Keratinocyte (primary cell): ENCODE measurements at regions not wholly inside any gene's neighbourhood (a gene's known extent, or its start where the extent isn't known, plus 50 kb on each side); places are given as distances from the start of the nearest gene placed in this dataset.

Source experiments
- DNase-seq: peaks from one replicate; pipeline ENCODE4 v3.0.0-alpha.2; 2011; ENCODE audit warnings: low read depth, missing footprints, low spot score
- FAIRE-seq: peaks from 2 replicates; lab custom pipeline; 2011; peaks lifted over from hg19 to GRCh38; lab: Jason Lieb, UNC
- H2AFZ ChIP-seq: 2 replicates; pipeline ENCODE4 v1.6.0; 2012; ENCODE audit warnings: low read length, control low read depth, inconsistent platforms; ENCODE audit not compliant: control insufficient read depth
- H3K27ac ChIP-seq: 2 replicates; pipeline ENCODE4 v1.5.1; 2011; ENCODE audit warnings: low read length; ENCODE audit not compliant: control insufficient read depth, insufficient read depth
- H3K27me3 ChIP-seq: 3 replicates; pipeline ENCODE4 v1.6.0; 2011; ENCODE audit warnings: low read length; ENCODE audit not compliant: control insufficient read depth, insufficient read depth; ENCODE audit errors: extremely low read depth
- H3K36me3 ChIP-seq, 2 experiments: 2 replicates in 1 of 2; 3 replicates in 1 of 2; pipeline ENCODE4 v1.5.1; 2011; ENCODE audit warnings: low read length in 2 of 2, mild to moderate bottlenecking in 1 of 2; ENCODE audit not compliant: control insufficient read depth in 2 of 2, insufficient read depth in 2 of 2; ENCODE audit errors: extremely low read depth in 1 of 2
- H3K4me1 ChIP-seq: 3 replicates; pipeline ENCODE4 v1.5.1; 2011; ENCODE audit warnings: low read length; ENCODE audit not compliant: control insufficient read depth, insufficient read depth; ENCODE audit errors: extremely low read depth
- H3K4me2 ChIP-seq: 3 replicates; pipeline ENCODE4 v1.6.0; 2011; ENCODE audit warnings: low read depth, low read length; ENCODE audit not compliant: control insufficient read depth, insufficient read depth; ENCODE audit errors: extremely low read depth
- H3K4me3 ChIP-seq, 3 experiments: fragments of 200-600 bp in 1 of 3; sonication (generic) in 1 of 3; 2 replicates in 2 of 3; 3 replicates in 1 of 3; pipeline ENCODE4 v1.5.1; 2011 to 2016; ENCODE audit warnings: low read length in 3 of 3, mild to moderate bottlenecking in 3 of 3, control low read depth in 2 of 3, inconsistent platforms in 1 of 3, low read depth in 1 of 3, mixed read lengths in 1 of 3, mixed run types in 1 of 3, moderate library complexity in 1 of 3; ENCODE audit not compliant: control insufficient read depth in 2 of 3, insufficient read depth in 2 of 3; ENCODE audit errors: extremely low read depth in 1 of 3
- H3K79me2 ChIP-seq: 2 replicates; pipeline ENCODE4 v1.6.0; 2012; ENCODE audit warnings: low read length; ENCODE audit not compliant: control insufficient read depth, insufficient read depth
- H3K9ac ChIP-seq: 3 replicates; pipeline ENCODE4 v1.6.0; 2011; ENCODE audit warnings: low read length; ENCODE audit not compliant: control insufficient read depth, insufficient read depth; ENCODE audit errors: extremely low read depth
- H3K9me1 ChIP-seq: 3 replicates; pipeline ENCODE4 v1.6.0; 2011; ENCODE audit warnings: low read length; ENCODE audit not compliant: control insufficient read depth, insufficient read depth; ENCODE audit errors: extremely low read depth
- H3K9me3 ChIP-seq: 2 replicates; pipeline ENCODE4 v1.5.1; 2012; ENCODE audit warnings: low read depth, low read length; ENCODE audit not compliant: control insufficient read depth
- H4K20me1 ChIP-seq: 3 replicates; pipeline ENCODE4 v1.6.0; 2011; ENCODE audit warnings: low read length; ENCODE audit not compliant: control insufficient read depth, insufficient read depth; ENCODE audit errors: extremely low read depth
- EZH2 ChIP-seq: IDR thresholded peaks from one replicate; pipeline ENCODE4 v1.6.1; 2012; ENCODE audit warnings: inconsistent platforms, mild to moderate bottlenecking, low read length, moderate library complexity
- dilution Hi-C: fragments of 300-500 bp; cut with MboI; formaldehyde crosslinking; loops from one replicate; pipeline ENCODE4 v1.7.0; 2020; ENCODE audit warnings: low sequenced_read_pairs; ENCODE audit not compliant: extremely low pct_ligation_motif_present
- TF ChIP-seq, protein P1 (sequence below), 3 experiments: IDR thresholded peaks in 1 of 3; conservative IDR thresholded peaks in 1 of 3; optimal IDR thresholded peaks in 1 of 3; 2 replicates in 2 of 3; 3 replicates in 1 of 3; pipeline versions ENCODE3 to v1.5.1; 2011; ENCODE audit warnings: low read length in 3 of 3, mild to moderate bottlenecking in 3 of 3, moderate library complexity in 2 of 3, control low read depth in 1 of 3, inconsistent platforms in 1 of 3; ENCODE audit not compliant: insufficient read depth in 2 of 3; ENCODE audit errors: extremely low read depth in 1 of 3

DNA sequence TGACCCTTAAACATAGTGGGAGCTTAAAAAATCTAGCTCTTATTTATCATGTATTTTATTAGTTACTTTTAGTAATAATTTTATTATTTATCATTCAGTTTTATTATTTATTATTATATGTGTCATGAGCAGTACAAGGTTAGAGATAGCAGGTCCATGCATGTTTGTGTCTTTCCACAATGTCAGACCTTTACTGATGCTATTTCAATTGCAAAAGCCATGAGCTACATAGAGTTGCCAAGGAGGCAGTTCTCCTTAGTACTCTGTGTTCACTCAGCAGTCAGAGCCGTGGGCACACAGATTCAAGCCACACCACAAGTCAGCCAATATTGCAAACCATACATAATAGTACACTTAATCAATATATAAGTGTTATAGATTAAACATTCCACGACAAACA lies 157.9 kb upstream of the NTRK2 start:
- dilution Hi-C loops = no loop called here

GRCh38 chr9:84512493-84512892 lies 157.0 kb upstream of the NTRK2 start:
- Histone ChIP-seq H3K4me3 (no peak overlapping the region), H3K4me2 (no peak overlapping the region), H3K27me3 (no peaks in the 10 kb centered on the region), H4K20me1 (no peaks in the 10 kb centered on the region), H3K36me3 (no peaks in the 10 kb centered on the region), H3K9me3 (no peaks in the 10 kb centered on the region), H3K4me1 (peaks cover 5% of the 10 kb centered on the region), H2AFZ (peak overlapping the region; percentile 11), H3K79me2 (no peaks in the 10 kb centered on the region), H3K9me1 (no peaks in the 10 kb centered on the region), H3K27ac (no peak overlapping the region), H3K9ac (no peak overlapping the region)
- dilution Hi-C loops = no loop called here
- TF ChIP-seq EZH2 = no peak
- TF ChIP-seq, protein P1, sequence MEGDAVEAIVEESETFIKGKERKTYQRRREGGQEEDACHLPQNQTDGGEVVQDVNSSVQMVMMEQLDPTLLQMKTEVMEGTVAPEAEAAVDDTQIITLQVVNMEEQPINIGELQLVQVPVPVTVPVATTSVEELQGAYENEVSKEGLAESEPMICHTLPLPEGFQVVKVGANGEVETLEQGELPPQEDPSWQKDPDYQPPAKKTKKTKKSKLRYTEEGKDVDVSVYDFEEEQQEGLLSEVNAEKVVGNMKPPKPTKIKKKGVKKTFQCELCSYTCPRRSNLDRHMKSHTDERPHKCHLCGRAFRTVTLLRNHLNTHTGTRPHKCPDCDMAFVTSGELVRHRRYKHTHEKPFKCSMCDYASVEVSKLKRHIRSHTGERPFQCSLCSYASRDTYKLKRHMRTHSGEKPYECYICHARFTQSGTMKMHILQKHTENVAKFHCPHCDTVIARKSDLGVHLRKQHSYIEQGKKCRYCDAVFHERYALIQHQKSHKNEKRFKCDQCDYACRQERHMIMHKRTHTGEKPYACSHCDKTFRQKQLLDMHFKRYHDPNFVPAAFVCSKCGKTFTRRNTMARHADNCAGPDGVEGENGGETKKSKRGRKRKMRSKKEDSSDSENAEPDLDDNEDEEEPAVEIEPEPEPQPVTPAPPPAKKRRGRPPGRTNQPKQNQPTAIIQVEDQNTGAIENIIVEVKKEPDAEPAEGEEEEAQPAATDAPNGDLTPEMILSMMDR (optimal IDR thresholded peaks at IDR 0.05 in 1 of 3, IDR thresholded peaks at IDR 0.05 in 1 of 3, conservative IDR thresholded peaks at IDR 0.05 in 1 of 3; ENCODE audit: extremely low read depth in 1 of 3, insufficient read depth in 2 of 3, low read length in 3 of 3) = no peak
- peak; percentile 75 for FAIRE-seq
- peak; percentile 17 for DNase-seq

More for the DNA sequence above, 157.9 kb upstream of the NTRK2 start:
- Histone ChIP-seq H2AFZ (no peak overlapping the region), H3K79me2 (no peaks in the 10 kb centered on the region), H3K9me3 (no peaks in the 10 kb centered on the region), H3K36me3 (no peaks in the 10 kb centered on the region), H3K4me1 (peaks cover 5% of the 10 kb centered on the region), H3K27me3 (no peaks in the 10 kb centered on the region), H3K9ac (no peak overlapping the region), H3K27ac (no peak overlapping the region), H4K20me1 (no peaks in the 10 kb centered on the region), H3K4me3 (no peak overlapping the region), H3K4me2 (no peak overlapping the region), H3K9me1 (no peaks in the 10 kb centered on the region)
- DNase-seq (no peak), FAIRE-seq (no peak)
- TF ChIP-seq, protein P1 (optimal IDR thresholded peaks at IDR 0.05 in 1 of 3, IDR thresholded peaks at IDR 0.05 in 1 of 3, conservative IDR thresholded peaks at IDR 0.05 in 1 of 3; ENCODE audit: extremely low read depth in 1 of 3, insufficient read depth in 2 of 3, low read length in 3 of 3) = no peak
- no peak for TF ChIP-seq EZH2
